ENCODE measurements at regions not wholly inside any gene's neighbourhood (a gene's known extent, or its start where the extent isn't known, plus 50 kb on each side); places are given as distances from the start of the nearest gene placed in this dataset.

DNA sequence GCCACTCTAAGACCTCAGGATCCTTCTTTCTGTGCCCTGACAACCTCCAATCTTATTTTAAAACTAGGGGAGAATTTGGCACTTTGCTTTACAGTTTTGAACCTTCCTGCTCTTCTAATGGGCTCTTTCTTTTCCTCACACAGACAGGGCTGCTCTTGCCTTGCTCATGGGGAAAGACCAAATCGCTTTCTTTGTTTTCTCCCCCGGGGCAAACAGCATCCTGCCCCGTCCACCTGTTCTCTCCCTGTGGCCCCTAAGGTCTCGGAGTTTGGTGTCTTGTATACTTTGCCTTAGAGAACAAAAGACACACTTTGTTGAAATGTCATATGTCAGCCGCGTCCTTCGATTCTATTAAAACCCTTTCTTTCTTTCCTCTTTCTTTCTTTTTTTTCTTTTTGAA is 306.7 kb upstream of the SALL1 start:
- TF ChIP-seq, protein P1, sequence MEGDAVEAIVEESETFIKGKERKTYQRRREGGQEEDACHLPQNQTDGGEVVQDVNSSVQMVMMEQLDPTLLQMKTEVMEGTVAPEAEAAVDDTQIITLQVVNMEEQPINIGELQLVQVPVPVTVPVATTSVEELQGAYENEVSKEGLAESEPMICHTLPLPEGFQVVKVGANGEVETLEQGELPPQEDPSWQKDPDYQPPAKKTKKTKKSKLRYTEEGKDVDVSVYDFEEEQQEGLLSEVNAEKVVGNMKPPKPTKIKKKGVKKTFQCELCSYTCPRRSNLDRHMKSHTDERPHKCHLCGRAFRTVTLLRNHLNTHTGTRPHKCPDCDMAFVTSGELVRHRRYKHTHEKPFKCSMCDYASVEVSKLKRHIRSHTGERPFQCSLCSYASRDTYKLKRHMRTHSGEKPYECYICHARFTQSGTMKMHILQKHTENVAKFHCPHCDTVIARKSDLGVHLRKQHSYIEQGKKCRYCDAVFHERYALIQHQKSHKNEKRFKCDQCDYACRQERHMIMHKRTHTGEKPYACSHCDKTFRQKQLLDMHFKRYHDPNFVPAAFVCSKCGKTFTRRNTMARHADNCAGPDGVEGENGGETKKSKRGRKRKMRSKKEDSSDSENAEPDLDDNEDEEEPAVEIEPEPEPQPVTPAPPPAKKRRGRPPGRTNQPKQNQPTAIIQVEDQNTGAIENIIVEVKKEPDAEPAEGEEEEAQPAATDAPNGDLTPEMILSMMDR (IDR thresholded peaks at IDR 0.05; ENCODE audit: poor library complexity), result no peak
- TF ChIP-seq EZH2 (IDR thresholded peaks at IDR 0.05; ENCODE audit: borderline replicate concordance), result no peak
